Panc1 (cell line): ENCODE measurements at regions not wholly inside any gene's neighbourhood (a gene's known extent, or its start where the extent isn't known, plus 50 kb on each side); places are given as distances from the start of the nearest gene placed in this dataset.

Source experiments
- ATAC-seq: fragments of 200-7000 bp; cut with Tn5 transposase; 2 replicates; pipeline ENCODE4 v1.9.1; 2020; ENCODE audit warnings: mild to moderate bottlenecking, moderate library complexity
- BruUV-seq: library from RNA; stranded (reverse); fragments of 400-500 nt; replicated peaks from 2 replicates; lab custom pipeline; 2021; lab: Mats Ljungman, UMichigan
- CTCF ChIA-PET: fragments of 300-600 bp; sonication (Branson Sonifier 250); formaldehyde crosslinking; loops from one replicate; lab custom pipeline; 2022; ENCODE audit warnings: antibody characterized with exemption; lab: Charles Lee
- POLR2A ChIA-PET: fragments of 300-600 bp; sonication (Branson Sonifier 250); formaldehyde crosslinking; loops from one replicate; lab custom pipeline; 2022; ENCODE audit warnings: antibody characterized with exemption; lab: Charles Lee
- DNase-seq: peaks from one replicate; pipeline ENCODE4 v3.0.0-alpha.2; 2010; ENCODE audit warnings: low read depth, low spot score
- H3K27ac ChIP-seq: 2 replicates; pipeline ENCODE4 v1.5.1; 2011; ENCODE audit warnings: mild to moderate bottlenecking, low read length, inconsistent platforms
- H3K27me3 ChIP-seq: fragments of 200-500 bp; sonication (Bioruptor generic); 2 replicates; pipeline ENCODE4 v1.6.0; 2014; ENCODE audit warnings: low read length, inconsistent platforms; ENCODE audit not compliant: control insufficient read depth, insufficient read depth
- H3K36me3 ChIP-seq: fragments of 200-500 bp; sonication (Bioruptor generic); 2 replicates; pipeline ENCODE4 v1.5.1; 2014; ENCODE audit warnings: inconsistent platforms, mild to moderate bottlenecking, low read length, moderate library complexity; ENCODE audit not compliant: control insufficient read depth, insufficient read depth
- H3K4me1 ChIP-seq: 2 replicates; pipeline ENCODE4 v1.5.1; 2011; ENCODE audit warnings: inconsistent platforms, mild to moderate bottlenecking, low read length, moderate library complexity; ENCODE audit not compliant: control insufficient read depth, insufficient read depth
- H3K4me3 ChIP-seq, 2 experiments: 2 replicates each; pipeline ENCODE4 v1.5.1; 2011 to 2012; ENCODE audit warnings: low read depth in 2 of 2, low read length in 2 of 2, mild to moderate bottlenecking in 2 of 2, inconsistent platforms in 1 of 2, moderate library complexity in 1 of 2
- H3K9me3 ChIP-seq: fragments of 200-500 bp; sonication (Bioruptor generic); 2 replicates; pipeline ENCODE4 v1.5.1; 2014; ENCODE audit warnings: low read depth, mild to moderate bottlenecking, inconsistent platforms, low read length, moderate library complexity; ENCODE audit not compliant: control insufficient read depth, insufficient read depth
- CTCF ChIP-seq: fragments of 450-650 bp; IDR thresholded peaks from 2 replicates; pipeline ENCODE4 v1.5.1; 2017; ENCODE audit warnings: mild to moderate bottlenecking
- POLR2AphosphoS5 ChIP-seq: IDR thresholded peaks from 2 replicates; pipeline ENCODE4 v1.6.1; 2012; ENCODE audit warnings: mild to moderate bottlenecking, low read depth, low read length, moderate library complexity
- REST ChIP-seq, 2 experiments: IDR thresholded peaks; 2 replicates each; pipeline ENCODE4 v1.6.1; 2011 to 2012; ENCODE audit warnings: low read depth in 2 of 2, control low read depth in 1 of 2, low read length in 1 of 2, mild to moderate bottlenecking in 1 of 2, moderate library complexity in 1 of 2; ENCODE audit not compliant: insufficient read depth in 1 of 2
- SIN3A ChIP-seq: IDR thresholded peaks from 2 replicates; pipeline ENCODE4 v1.6.1; 2012; ENCODE audit warnings: low read depth, mild to moderate bottlenecking, low read length, moderate library complexity, borderline replicate concordance; ENCODE audit not compliant: insufficient read depth
- TCF7L2 ChIP-seq: IDR thresholded peaks from 2 replicates; pipeline ENCODE4 v1.6.1; 2011; ENCODE audit warnings: mild to moderate bottlenecking, low read depth, low read length, inconsistent platforms
- in situ Hi-C: cut with HindIII; loops from 2 replicates; pipeline ENCODE4 v1.10.0; 2016; ENCODE audit warnings: low sequenced_read_pairs, low pct_unique_long_range_greater_than_20kb
- intact Hi-C: fragments of 100-400 bp; cut with micrococcal nuclease; formaldehyde crosslinking; loops from one replicate; pipeline ENCODE4 v1.10.0; 2022; ENCODE audit not compliant: unreplicated experiment

- no peak for TF ChIP-seq POLR2AphosphoS5
- no peak for TF ChIP-seq CTCF
- no peak for TF ChIP-seq REST (IDR thresholded peaks at IDR 0.05; ENCODE audit: insufficient read depth in 1 of 2, low read depth in 2 of 2, low read length in 1 of 2)
- no peak for TF ChIP-seq TCF7L2
- TF ChIP-seq SIN3A, result no peak
- BruUV-seq, result no TSS peak
- no peak for ATAC-seq
- no peaks in the 10 kb centered on the region for H3K36me3 ChIP-seq
- POLR2A ChIA-PET, result no interaction called here
- no peak for DNase-seq
- H3K4me3 ChIP-seq, result no peak overlapping the region
- in situ Hi-C loops (no loop called here), intact Hi-C loops (no loop called here)
- no peaks in the 10 kb centered on the region for H3K27me3 ChIP-seq
- H3K4me1 ChIP-seq, result no peaks in the 10 kb centered on the region
- H3K9me3 ChIP-seq, result no peaks in the 10 kb centered on the region
- CTCF ChIA-PET, result no interaction called here
- H3K27ac ChIP-seq, result no peak overlapping the region
These were observed 88.4 kb upstream of the PLEKHG1 start for GRCh38 chr6:150511313-150511712.

GRCh38 chr6:150514806-150515380 is 84.8 kb upstream of the PLEKHG1 start:
- no TSS peak for BruUV-seq
- H3K27ac ChIP-seq, result no peak overlapping the region
- H3K36me3 ChIP-seq, result no peaks in the 10 kb centered on the region
- ChIA-PET POLR2A (no interaction called here), CTCF (no interaction called here)
- TF ChIP-seq SIN3A (no peak), REST (IDR thresholded peaks at IDR 0.05; ENCODE audit: insufficient read depth in 1 of 2, low read depth in 2 of 2, low read length in 1 of 2) (no peak), POLR2AphosphoS5 (no peak), TCF7L2 (no peak), CTCF (no peak)
- ATAC-seq, result no peak
- no peaks in the 10 kb centered on the region for H3K4me1 ChIP-seq
- no peak overlapping the region for H3K4me3 ChIP-seq
- H3K9me3 ChIP-seq, result no peaks in the 10 kb centered on the region
- in situ Hi-C loops (no loop called here), intact Hi-C loops (no loop called here)
- no peaks in the 10 kb centered on the region for H3K27me3 ChIP-seq
- DNase-seq, result no peak
